Osteocyte (in vitro differentiated cells): ENCODE measurements at regions not wholly inside any gene's neighbourhood (a gene's known extent, or its start where the extent isn't known, plus 50 kb on each side); places are given as distances from the start of the nearest gene placed in this dataset.

Experiments used
- DNase-seq: peaks from one replicate; pipeline ENCODE4 v3.0.0; 2021; ENCODE audit warnings: mixed read lengths; ENCODE audit not compliant: unreplicated experiment; ENCODE audit errors: extremely low spot score
- H3K27ac Mint-ChIP-seq: one replicate; pipeline ENCODE4 v1.8.0; 2021; ENCODE audit warnings: mild to moderate bottlenecking, mixed read lengths; ENCODE audit not compliant: unreplicated experiment
- H3K27me3 Mint-ChIP-seq: one replicate; pipeline ENCODE4 v1.8.0; 2021; ENCODE audit warnings: mixed read lengths; ENCODE audit not compliant: unreplicated experiment
- H3K36me3 Mint-ChIP-seq: one replicate; pipeline ENCODE4 v1.8.0; 2021; ENCODE audit warnings: mixed read lengths; ENCODE audit not compliant: unreplicated experiment
- H3K4me1 Mint-ChIP-seq: one replicate; pipeline ENCODE4 v1.8.0; 2021; ENCODE audit warnings: mixed read lengths; ENCODE audit not compliant: unreplicated experiment
- H3K4me3 Mint-ChIP-seq: one replicate; pipeline ENCODE4 v1.8.0; 2021; ENCODE audit warnings: mild to moderate bottlenecking, moderate library complexity, mixed read lengths; ENCODE audit not compliant: unreplicated experiment
- H3K9me3 Mint-ChIP-seq: one replicate; pipeline ENCODE4 v1.8.0; 2021; ENCODE audit warnings: mixed read lengths; ENCODE audit not compliant: unreplicated experiment
- TF ChIP-seq, protein P1 (sequence below): fragments of 200-600 bp; sonication (generic); IDR thresholded peaks from 2 replicates; pipeline ENCODE4 v1.5.0; 2021; ENCODE audit warnings: antibody characterized with exemption, mild to moderate bottlenecking, moderate library complexity

DNA sequence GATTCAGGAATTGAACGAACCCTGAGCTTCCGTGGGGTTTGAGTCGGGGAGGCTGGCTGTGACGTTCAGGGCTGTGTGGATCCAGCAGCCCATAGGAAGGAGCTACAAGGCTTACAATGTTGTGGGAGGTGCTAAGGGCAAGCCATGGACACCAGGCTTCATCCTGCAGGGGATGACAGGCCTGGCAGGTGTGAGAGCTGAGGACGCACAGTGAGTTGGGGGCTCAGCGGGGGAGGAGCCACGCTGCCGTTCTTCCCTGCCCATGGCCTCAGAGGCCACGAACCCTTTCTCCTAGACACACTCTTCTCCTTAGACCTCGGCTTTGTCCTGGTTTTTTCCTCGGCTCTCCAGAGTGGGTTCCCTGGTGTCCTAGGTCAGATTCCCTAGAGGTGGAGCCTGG, 78.1 kb upstream of the SLC22A11 start:
- no peak overlapping the region for H3K27ac Mint-ChIP-seq
- peaks cover 50% of the 10 kb centered on the region for H3K27me3 Mint-ChIP-seq
- TF ChIP-seq, protein P1, sequence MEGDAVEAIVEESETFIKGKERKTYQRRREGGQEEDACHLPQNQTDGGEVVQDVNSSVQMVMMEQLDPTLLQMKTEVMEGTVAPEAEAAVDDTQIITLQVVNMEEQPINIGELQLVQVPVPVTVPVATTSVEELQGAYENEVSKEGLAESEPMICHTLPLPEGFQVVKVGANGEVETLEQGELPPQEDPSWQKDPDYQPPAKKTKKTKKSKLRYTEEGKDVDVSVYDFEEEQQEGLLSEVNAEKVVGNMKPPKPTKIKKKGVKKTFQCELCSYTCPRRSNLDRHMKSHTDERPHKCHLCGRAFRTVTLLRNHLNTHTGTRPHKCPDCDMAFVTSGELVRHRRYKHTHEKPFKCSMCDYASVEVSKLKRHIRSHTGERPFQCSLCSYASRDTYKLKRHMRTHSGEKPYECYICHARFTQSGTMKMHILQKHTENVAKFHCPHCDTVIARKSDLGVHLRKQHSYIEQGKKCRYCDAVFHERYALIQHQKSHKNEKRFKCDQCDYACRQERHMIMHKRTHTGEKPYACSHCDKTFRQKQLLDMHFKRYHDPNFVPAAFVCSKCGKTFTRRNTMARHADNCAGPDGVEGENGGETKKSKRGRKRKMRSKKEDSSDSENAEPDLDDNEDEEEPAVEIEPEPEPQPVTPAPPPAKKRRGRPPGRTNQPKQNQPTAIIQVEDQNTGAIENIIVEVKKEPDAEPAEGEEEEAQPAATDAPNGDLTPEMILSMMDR, result no peak
- no peaks in the 10 kb centered on the region for H3K36me3 Mint-ChIP-seq
- no peaks in the 10 kb centered on the region for H3K4me1 Mint-ChIP-seq
- H3K4me3 Mint-ChIP-seq, result no peak overlapping the region
- H3K9me3 Mint-ChIP-seq, result no peaks in the 10 kb centered on the region
- no peak for DNase-seq

DNA sequence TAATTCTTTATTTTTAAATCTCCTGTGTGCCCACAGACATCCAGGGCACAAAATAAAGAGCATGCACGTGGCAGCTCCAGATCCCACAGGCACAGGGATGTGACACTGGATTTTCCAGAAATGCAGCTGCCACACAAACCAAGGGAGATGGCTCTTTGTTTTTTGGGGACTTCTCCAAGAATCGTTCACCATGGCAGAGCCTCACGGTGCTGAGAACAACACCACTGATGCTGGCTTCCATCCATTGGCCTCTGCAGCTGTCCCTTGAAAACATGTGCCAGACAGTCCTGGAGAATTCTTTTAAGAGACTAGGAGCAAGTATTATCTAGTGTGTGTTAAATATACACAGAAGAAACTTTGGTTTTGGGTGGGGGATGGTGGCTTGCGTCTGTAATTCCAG, 73.2 kb upstream of the SLC22A11 start:
- H3K27ac Mint-ChIP-seq, result no peak overlapping the region
- DNase-seq, result no peak
- no peak overlapping the region for H3K4me3 Mint-ChIP-seq
- H3K27me3 Mint-ChIP-seq, result peaks cover 55% of the 10 kb centered on the region
- H3K4me1 Mint-ChIP-seq, result no peaks in the 10 kb centered on the region
- TF ChIP-seq, protein P1, result no peak
- no peaks in the 10 kb centered on the region for H3K9me3 Mint-ChIP-seq
- H3K36me3 Mint-ChIP-seq, result no peaks in the 10 kb centered on the region

DNA sequence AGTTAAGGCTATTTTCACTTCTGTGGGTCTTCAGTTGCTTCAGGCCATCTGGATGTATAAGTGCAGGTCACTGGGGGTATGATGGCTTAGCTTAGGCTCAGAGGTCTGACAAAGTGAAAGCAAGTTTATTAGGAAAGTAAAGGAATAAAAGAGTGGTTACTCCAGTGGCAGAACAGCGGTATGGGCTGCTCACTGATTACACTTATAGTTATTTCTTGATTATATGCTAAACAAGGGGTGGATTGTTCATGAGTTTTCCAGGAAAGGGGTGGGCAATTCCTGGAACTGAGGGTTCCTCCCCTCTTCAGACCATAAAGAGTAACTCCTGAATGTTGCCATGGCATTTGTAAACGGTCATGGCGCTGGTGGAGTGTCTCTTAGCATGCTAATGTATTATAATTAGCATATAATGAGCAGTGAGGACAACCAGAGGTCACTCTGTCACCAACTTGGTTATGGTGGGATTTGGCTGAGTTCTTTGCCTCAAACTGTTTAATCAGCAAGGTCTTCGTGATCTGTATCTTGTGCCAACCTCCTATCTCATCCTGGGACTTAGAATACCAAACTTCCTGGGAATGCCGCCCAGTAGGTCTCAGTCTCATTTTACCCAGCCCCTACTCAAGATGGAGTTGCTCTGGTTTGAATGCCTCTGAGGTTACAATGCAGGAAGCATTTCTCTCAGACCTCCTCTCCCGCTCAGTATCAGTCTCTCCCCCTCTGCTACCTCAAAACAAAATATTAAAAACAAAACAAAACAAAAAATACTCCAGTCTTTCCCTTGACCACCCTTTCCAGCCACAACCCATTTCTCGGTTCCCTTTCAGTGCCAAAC, 71.3 kb upstream of the SLC22A11 start:
- H3K36me3 Mint-ChIP-seq, result no peaks in the 10 kb centered on the region
- no peak for DNase-seq
- no peak overlapping the region for H3K27ac Mint-ChIP-seq
- H3K4me3 Mint-ChIP-seq, result no peak overlapping the region
- H3K9me3 Mint-ChIP-seq, result no peaks in the 10 kb centered on the region
- H3K27me3 Mint-ChIP-seq, result peaks cover 51% of the 10 kb centered on the region
- TF ChIP-seq, protein P1, result no peak
- no peaks in the 10 kb centered on the region for H3K4me1 Mint-ChIP-seq

DNA sequence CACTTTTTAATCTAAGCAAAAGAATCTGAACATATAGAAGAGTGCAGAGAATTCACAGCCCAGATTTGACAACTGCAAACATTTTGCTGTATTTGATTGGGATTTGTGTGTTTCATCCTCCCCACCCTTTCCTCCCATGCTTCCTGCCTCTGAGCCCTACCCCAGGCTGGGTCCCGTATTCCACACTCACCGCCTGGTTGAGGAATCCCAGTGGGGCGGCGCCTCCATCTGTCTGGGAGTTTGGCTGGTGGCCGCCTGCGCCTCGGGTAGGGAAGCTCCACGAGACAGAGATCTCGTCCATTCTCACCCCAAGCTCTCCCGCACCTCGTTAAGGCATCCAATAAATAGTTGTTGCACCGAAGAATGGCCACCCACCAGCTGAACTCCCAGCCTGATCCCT, 70.7 kb upstream of the SLC22A11 start:
- Mint-ChIP-seq H3K27ac (no peak overlapping the region), H3K27me3 (peaks cover 50% of the 10 kb centered on the region), H3K9me3 (no peaks in the 10 kb centered on the region), H3K4me3 (no peak overlapping the region), H3K36me3 (no peaks in the 10 kb centered on the region), H3K4me1 (no peaks in the 10 kb centered on the region)
- no peak for DNase-seq
- TF ChIP-seq, protein P1, result no peak

DNA sequence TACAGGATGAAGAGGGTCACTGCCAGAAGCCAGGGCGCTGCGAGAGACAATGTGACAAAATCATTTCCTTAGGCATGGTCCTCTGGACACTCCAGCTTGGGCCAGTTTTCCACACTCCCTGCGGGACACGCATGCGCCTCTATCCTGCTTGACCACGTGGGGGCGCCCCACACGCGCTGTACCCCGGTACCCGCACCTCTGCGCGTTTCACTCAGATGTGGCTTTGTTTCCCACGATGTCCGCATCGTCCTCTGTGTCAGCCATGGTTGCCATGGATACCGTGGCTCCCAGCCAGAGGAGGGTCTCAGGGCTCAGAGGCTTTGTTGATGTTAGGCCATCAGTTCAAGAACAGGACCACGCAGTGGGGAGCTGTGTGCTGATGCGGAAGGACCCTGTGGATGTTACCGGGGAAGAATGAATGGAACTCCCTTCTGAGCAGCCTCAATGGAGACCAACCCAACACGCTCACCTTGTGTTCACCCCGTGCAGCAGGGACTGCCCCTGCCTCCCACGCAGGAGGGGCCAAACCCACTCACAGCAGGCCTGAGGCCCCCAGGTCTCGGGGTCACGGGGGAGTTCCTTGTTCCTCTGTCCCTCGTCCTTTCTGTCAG, 65.8 kb upstream of the SLC22A11 start:
- Mint-ChIP-seq H3K27me3 (peaks cover 53% of the 10 kb centered on the region), H3K36me3 (no peaks in the 10 kb centered on the region), H3K9me3 (peaks cover 4% of the 10 kb centered on the region), H3K4me1 (no peaks in the 10 kb centered on the region), H3K27ac (no peak overlapping the region), H3K4me3 (no peak overlapping the region)
- TF ChIP-seq, protein P1, result peak; percentile 52
- no peak for DNase-seq
